ENCODE measurements at regions not wholly inside any gene's neighbourhood (a gene's known extent, or its start where the extent isn't known, plus 50 kb on each side); places are given as distances from the start of the nearest gene placed in this dataset.
A peak's percentile ranks its signal among the peaks of the same experiment; 100 is the strongest.

DNA sequence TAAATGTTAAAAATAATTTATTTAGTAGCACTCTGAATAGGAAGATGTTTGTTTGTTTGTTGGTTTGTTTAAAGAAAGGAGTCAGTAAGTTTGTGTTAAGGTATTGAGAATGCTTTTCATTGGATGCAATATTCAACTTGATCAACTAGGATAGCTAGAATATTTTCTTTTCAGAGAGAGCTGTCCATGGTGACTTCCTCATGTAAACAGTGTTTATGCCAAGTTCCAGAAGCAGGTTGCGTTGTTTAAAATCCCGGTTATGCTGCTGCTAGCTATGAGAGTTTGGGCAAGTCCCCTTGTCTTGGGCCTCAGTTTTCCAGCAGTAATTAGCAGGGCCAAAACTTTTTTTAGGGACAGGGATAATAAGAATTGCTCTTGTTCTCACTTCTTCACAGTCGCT, 876.2 kb upstream of the HS3ST1 start:
- Histone ChIP-seq H3K9me3 (ENCODE audit: control insufficient read depth, low read length) (no peaks in the 10 kb centered on the region), H3K36me3 (ENCODE audit: control insufficient read depth, insufficient read depth, low read length) (no peaks in the 10 kb centered on the region), H3K27ac (ENCODE audit: low read depth, low read length, severe bottlenecking) (no peak overlapping the region), H3K4me3 (ENCODE audit: extremely low read depth, insufficient read depth, low read length, poor library complexity, severe bottlenecking) (no peak overlapping the region), H3K4me1 (ENCODE audit: control insufficient read depth, insufficient read depth, low read length, poor library complexity, severe bottlenecking) (no peaks in the 10 kb centered on the region)
- WGBS, 2 experiments (ENCODE audit: insufficient coverage in 2 of 2): 100% methylated on average over 2 of the region's 3 CpGs

GRCh38 chr4:12296366-12296765, 867.7 kb upstream of the HS3ST1 start:
- Histone ChIP-seq H3K4me3 (ENCODE audit: extremely low read depth, insufficient read depth, low read length, poor library complexity, severe bottlenecking) (no peak overlapping the region), H3K36me3 (ENCODE audit: control insufficient read depth, insufficient read depth, low read length) (no peaks in the 10 kb centered on the region), H3K27ac (ENCODE audit: low read depth, low read length, severe bottlenecking) (no peak overlapping the region), H3K4me1 (ENCODE audit: control insufficient read depth, insufficient read depth, low read length, poor library complexity, severe bottlenecking) (no peaks in the 10 kb centered on the region), H3K9me3 (ENCODE audit: control insufficient read depth, low read length) (no peaks in the 10 kb centered on the region)
- 100% methylated on average over 1 of the region's 1 CpG for WGBS, 2 experiments (ENCODE audit: insufficient coverage in 2 of 2)

DNA sequence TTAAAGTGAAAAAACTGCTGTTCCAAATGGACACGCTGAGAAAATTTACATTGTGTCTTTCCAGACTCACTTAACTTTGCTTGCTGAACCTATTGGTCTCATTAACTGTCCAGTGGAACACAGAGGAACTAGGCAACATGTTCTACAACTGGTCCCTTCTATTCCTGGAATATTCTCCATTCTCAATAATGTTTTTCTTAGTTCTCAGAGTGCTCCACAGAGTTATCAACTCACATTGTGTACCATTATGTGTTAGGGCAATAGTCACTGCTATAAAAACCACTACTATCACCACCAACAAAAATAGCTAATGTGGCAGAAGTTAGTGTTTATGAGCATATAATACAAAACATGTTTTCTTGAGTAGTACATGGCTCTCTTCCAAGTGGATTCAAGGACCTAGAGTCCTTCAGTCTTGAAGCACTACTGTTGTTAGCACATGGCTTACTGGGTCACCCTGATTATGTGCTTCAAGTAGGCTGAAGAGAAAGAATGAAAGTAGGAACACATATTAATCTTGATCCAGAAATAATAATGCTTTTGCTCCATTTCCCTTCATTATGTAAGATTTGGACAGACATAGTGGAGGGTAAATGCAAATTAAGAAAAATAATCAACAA, 865.3 kb upstream of the HS3ST1 start:
- Histone ChIP-seq H3K4me3 (ENCODE audit: extremely low read depth, insufficient read depth, low read length, poor library complexity, severe bottlenecking) (no peak overlapping the region), H3K4me1 (ENCODE audit: control insufficient read depth, insufficient read depth, low read length, poor library complexity, severe bottlenecking) (no peaks in the 10 kb centered on the region), H3K36me3 (ENCODE audit: control insufficient read depth, insufficient read depth, low read length) (no peaks in the 10 kb centered on the region), H3K27ac (ENCODE audit: low read depth, low read length, severe bottlenecking) (no peak overlapping the region), H3K9me3 (ENCODE audit: control insufficient read depth, low read length) (no peaks in the 10 kb centered on the region)
- WGBS, 2 experiments (ENCODE audit: insufficient coverage in 2 of 2): 100% methylated on average over 1 of the region's 1 CpG; no CpG with 5 or more reads in 1 of the 2 experiments

GRCh38 chr4:12286351-12286750, 857.7 kb upstream of the HS3ST1 start:
- H3K9me3 ChIP-seq (ENCODE audit: control insufficient read depth, low read length): peaks cover 18% of the 10 kb centered on the region
- WGBS, 2 experiments (ENCODE audit: insufficient coverage in 2 of 2): 80% methylated on average over 1 of the region's 5 CpGs; no CpG with 5 or more reads in 1 of the 2 experiments
- no peaks in the 10 kb centered on the region for H3K36me3 ChIP-seq (ENCODE audit: control insufficient read depth, insufficient read depth, low read length)
- H3K27ac ChIP-seq (ENCODE audit: low read depth, low read length, severe bottlenecking): no peak overlapping the region
- H3K4me1 ChIP-seq (ENCODE audit: control insufficient read depth, insufficient read depth, low read length, poor library complexity, severe bottlenecking): no peaks in the 10 kb centered on the region
- no peak overlapping the region for H3K4me3 ChIP-seq (ENCODE audit: extremely low read depth, insufficient read depth, low read length, poor library complexity, severe bottlenecking)

GRCh38 chr4:12270546-12270945, 841.9 kb upstream of the HS3ST1 start:
- no peaks in the 10 kb centered on the region for H3K9me3 ChIP-seq (ENCODE audit: control insufficient read depth, low read length)
- H3K4me3 ChIP-seq (ENCODE audit: extremely low read depth, insufficient read depth, low read length, poor library complexity, severe bottlenecking): no peak overlapping the region
- no peaks in the 10 kb centered on the region for H3K36me3 ChIP-seq (ENCODE audit: control insufficient read depth, insufficient read depth, low read length)
- peak overlapping the region; percentile 78 for H3K27ac ChIP-seq (ENCODE audit: low read depth, low read length, severe bottlenecking)
- WGBS, 2 experiments (ENCODE audit: insufficient coverage in 2 of 2): 44 to 50% methylated on average over 1 of the region's 4 CpGs
- peaks cover 2% of the 10 kb centered on the region for H3K4me1 ChIP-seq (ENCODE audit: control insufficient read depth, insufficient read depth, low read length, poor library complexity, severe bottlenecking)

GRCh38 chr4:12265554-12265953, 836.9 kb upstream of the HS3ST1 start:
- WGBS, 2 experiments (ENCODE audit: insufficient coverage in 2 of 2): 100% methylated on average over 1 of the region's 2 CpGs; no CpG with 5 or more reads in 1 of the 2 experiments
- no peak overlapping the region for H3K4me3 ChIP-seq (ENCODE audit: extremely low read depth, insufficient read depth, low read length, poor library complexity, severe bottlenecking)
- H3K9me3 ChIP-seq (ENCODE audit: control insufficient read depth, low read length): no peaks in the 10 kb centered on the region
- no peaks in the 10 kb centered on the region for H3K36me3 ChIP-seq (ENCODE audit: control insufficient read depth, insufficient read depth, low read length)
- no peaks in the 10 kb centered on the region for H3K4me1 ChIP-seq (ENCODE audit: control insufficient read depth, insufficient read depth, low read length, poor library complexity, severe bottlenecking)
- no peak overlapping the region for H3K27ac ChIP-seq (ENCODE audit: low read depth, low read length, severe bottlenecking)

DNA sequence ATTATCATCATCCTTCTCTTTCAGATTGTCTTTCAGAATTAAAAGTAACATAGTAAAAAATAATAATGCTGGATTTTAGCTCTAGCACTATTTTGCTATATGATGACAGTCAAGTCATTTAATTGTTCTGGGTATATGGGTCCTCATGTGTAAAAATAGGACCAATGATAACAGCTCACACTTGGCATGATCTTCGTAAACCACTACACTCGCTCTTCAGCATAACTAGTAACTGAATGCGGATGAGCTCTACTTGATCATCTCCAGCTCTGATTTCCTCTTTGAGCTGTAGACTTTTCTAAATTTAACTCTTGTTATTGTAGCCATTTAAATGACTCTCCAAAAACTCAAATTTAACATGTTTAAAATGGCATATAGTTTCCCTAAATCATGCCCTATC, 831.8 kb upstream of the HS3ST1 start:
- H3K9me3 ChIP-seq (ENCODE audit: control insufficient read depth, low read length): no peaks in the 10 kb centered on the region
- WGBS, 2 experiments (ENCODE audit: insufficient coverage in 2 of 2): 96 to 100% methylated on average over 2 to 3 of the region's 3 CpGs
- H3K4me1 ChIP-seq (ENCODE audit: control insufficient read depth, insufficient read depth, low read length, poor library complexity, severe bottlenecking): no peaks in the 10 kb centered on the region
- no peaks in the 10 kb centered on the region for H3K36me3 ChIP-seq (ENCODE audit: control insufficient read depth, insufficient read depth, low read length)
- H3K27ac ChIP-seq (ENCODE audit: low read depth, low read length, severe bottlenecking): no peak overlapping the region
- no peak overlapping the region for H3K4me3 ChIP-seq (ENCODE audit: extremely low read depth, insufficient read depth, low read length, poor library complexity, severe bottlenecking)

DNA sequence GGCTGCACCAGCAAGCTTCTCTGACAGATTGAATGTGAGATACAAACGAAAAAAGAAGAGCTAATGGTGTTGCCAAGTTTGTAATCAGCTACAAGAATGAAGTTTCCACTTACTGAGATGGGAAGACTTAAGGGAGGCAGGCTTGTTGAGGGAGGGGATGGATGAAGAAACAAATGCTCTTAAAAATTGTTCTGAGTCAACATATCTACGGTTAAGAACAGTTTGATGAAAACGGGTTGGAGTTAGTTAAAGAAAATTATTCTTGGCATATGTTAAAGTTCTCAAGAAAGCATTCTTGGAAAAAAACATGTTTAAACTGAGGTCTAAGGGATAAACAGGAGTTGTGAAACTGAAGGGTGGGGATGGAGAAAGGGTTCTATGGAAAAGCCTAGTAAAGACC, 816.3 kb upstream of the HS3ST1 start:
- H3K4me1 ChIP-seq (ENCODE audit: control insufficient read depth, insufficient read depth, low read length, poor library complexity, severe bottlenecking): peaks cover 5% of the 10 kb centered on the region
- no peak overlapping the region for H3K27ac ChIP-seq (ENCODE audit: low read depth, low read length, severe bottlenecking)
- no peaks in the 10 kb centered on the region for H3K36me3 ChIP-seq (ENCODE audit: control insufficient read depth, insufficient read depth, low read length)
- H3K4me3 ChIP-seq (ENCODE audit: extremely low read depth, insufficient read depth, low read length, poor library complexity, severe bottlenecking): no peak overlapping the region
- 79 to 82% methylated on average over 2 to 3 of the region's 3 CpGs for WGBS, 2 experiments (ENCODE audit: insufficient coverage in 2 of 2)
- no peaks in the 10 kb centered on the region for H3K9me3 ChIP-seq (ENCODE audit: control insufficient read depth, low read length)

- no peaks in the 10 kb centered on the region for H3K36me3 ChIP-seq (ENCODE audit: control insufficient read depth, insufficient read depth, low read length)
- no peaks in the 10 kb centered on the region for H3K9me3 ChIP-seq (ENCODE audit: control insufficient read depth, low read length)
- no peak overlapping the region for H3K27ac ChIP-seq (ENCODE audit: low read depth, low read length, severe bottlenecking)
- peaks cover 5% of the 10 kb centered on the region for H3K4me1 ChIP-seq (ENCODE audit: control insufficient read depth, insufficient read depth, low read length, poor library complexity, severe bottlenecking)
- no peak overlapping the region for H3K4me3 ChIP-seq (ENCODE audit: extremely low read depth, insufficient read depth, low read length, poor library complexity, severe bottlenecking)
- WGBS, 2 experiments (ENCODE audit: insufficient coverage in 2 of 2): 80 to 100% methylated on average over 1 of the region's 2 CpGs
Measured at GRCh38 chr4:12242354-12242753, 813.7 kb upstream of the HS3ST1 start.

GRCh38 chr4:12239897-12240636, 811.4 kb upstream of the HS3ST1 start:
- no peak overlapping the region for H3K4me3 ChIP-seq (ENCODE audit: extremely low read depth, insufficient read depth, low read length, poor library complexity, severe bottlenecking)
- H3K27ac ChIP-seq (ENCODE audit: low read depth, low read length, severe bottlenecking): no peak overlapping the region
- WGBS, 2 experiments (ENCODE audit: insufficient coverage in 2 of 2): no CpG with 5 or more reads among the region's 3 CpGs
- H3K36me3 ChIP-seq (ENCODE audit: control insufficient read depth, insufficient read depth, low read length): no peaks in the 10 kb centered on the region
- peaks cover 5% of the 10 kb centered on the region for H3K4me1 ChIP-seq (ENCODE audit: control insufficient read depth, insufficient read depth, low read length, poor library complexity, severe bottlenecking)
- no peaks in the 10 kb centered on the region for H3K9me3 ChIP-seq (ENCODE audit: control insufficient read depth, low read length)

DNA sequence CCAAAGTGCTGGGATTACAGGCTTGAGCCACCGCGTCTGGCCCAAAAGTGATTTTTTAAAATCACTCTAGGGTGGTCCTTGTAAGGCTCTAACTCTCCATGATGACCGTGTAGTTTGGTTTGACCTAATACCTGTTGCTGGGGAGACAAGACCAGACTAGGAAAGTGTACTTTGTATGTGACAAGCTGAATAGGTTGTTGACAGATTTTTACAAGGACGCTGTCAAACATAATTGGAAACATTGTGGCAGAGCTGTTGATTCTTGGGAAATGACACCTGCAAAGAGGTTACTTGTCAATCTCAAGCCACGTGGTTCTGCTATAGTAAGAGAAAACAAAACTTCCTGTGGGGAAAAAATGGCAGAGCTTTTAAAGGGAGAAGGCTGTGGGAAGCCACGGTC, 802.4 kb upstream of the HS3ST1 start:
- Histone ChIP-seq H3K4me1 (ENCODE audit: control insufficient read depth, insufficient read depth, low read length, poor library complexity, severe bottlenecking) (no peaks in the 10 kb centered on the region), H3K9me3 (ENCODE audit: control insufficient read depth, low read length) (no peaks in the 10 kb centered on the region), H3K4me3 (ENCODE audit: extremely low read depth, insufficient read depth, low read length, poor library complexity, severe bottlenecking) (no peak overlapping the region), H3K36me3 (ENCODE audit: control insufficient read depth, insufficient read depth, low read length) (no peaks in the 10 kb centered on the region), H3K27ac (ENCODE audit: low read depth, low read length, severe bottlenecking) (no peak overlapping the region)
- 82 to 90% methylated on average over 5 of the region's 6 CpGs for WGBS, 2 experiments (ENCODE audit: insufficient coverage in 2 of 2)
